Choroid plexus epithelial cell (primary cell): ENCODE measurements at regions not wholly inside any gene's neighbourhood (a gene's known extent, or its start where the extent isn't known, plus 50 kb on each side); places are given as distances from the start of the nearest gene placed in this dataset.
A peak's percentile ranks its signal among the peaks of the same experiment; 100 is the strongest.

Source experiments
- DNase-seq: peaks from one replicate; pipeline ENCODE4 v3.0.0-alpha.2; 2010; ENCODE audit warnings: low read depth
- H3K4me3 ChIP-seq: 2 replicates; pipeline ENCODE4 v1.5.1; 2011; ENCODE audit warnings: low read depth, mild to moderate bottlenecking, control low read depth, low read length, moderate library complexity
- TF ChIP-seq, protein P1 (sequence below): conservative IDR thresholded peaks from 2 replicates; pipeline ENCODE4 v1.5.1; 2011; ENCODE audit warnings: low read depth, mild to moderate bottlenecking, control low read depth, inconsistent platforms, low read length, moderate library complexity

DNA sequence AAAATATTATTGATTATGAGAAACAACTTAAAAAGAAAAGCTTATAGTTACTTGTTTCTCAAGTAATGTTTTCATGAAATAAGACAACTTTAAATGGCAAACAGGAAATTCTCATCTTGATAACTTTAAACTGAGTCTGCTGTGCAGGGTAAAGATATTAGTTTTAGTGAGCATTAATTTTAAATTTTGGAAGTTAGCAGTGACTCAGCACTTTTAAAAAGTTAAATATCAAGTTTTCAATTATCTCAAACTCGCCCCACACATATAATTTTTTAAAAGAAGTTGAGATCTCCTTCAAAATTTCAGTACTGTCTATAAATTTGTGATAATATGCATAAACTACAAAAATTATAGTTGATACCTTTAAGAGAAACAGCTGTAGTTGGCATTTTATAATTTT, 337.3 kb upstream of the NT5E start:
- TF ChIP-seq, protein P1, sequence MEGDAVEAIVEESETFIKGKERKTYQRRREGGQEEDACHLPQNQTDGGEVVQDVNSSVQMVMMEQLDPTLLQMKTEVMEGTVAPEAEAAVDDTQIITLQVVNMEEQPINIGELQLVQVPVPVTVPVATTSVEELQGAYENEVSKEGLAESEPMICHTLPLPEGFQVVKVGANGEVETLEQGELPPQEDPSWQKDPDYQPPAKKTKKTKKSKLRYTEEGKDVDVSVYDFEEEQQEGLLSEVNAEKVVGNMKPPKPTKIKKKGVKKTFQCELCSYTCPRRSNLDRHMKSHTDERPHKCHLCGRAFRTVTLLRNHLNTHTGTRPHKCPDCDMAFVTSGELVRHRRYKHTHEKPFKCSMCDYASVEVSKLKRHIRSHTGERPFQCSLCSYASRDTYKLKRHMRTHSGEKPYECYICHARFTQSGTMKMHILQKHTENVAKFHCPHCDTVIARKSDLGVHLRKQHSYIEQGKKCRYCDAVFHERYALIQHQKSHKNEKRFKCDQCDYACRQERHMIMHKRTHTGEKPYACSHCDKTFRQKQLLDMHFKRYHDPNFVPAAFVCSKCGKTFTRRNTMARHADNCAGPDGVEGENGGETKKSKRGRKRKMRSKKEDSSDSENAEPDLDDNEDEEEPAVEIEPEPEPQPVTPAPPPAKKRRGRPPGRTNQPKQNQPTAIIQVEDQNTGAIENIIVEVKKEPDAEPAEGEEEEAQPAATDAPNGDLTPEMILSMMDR: no peak
- no peak overlapping the region for H3K4me3 ChIP-seq
- DNase-seq: no peak

DNA sequence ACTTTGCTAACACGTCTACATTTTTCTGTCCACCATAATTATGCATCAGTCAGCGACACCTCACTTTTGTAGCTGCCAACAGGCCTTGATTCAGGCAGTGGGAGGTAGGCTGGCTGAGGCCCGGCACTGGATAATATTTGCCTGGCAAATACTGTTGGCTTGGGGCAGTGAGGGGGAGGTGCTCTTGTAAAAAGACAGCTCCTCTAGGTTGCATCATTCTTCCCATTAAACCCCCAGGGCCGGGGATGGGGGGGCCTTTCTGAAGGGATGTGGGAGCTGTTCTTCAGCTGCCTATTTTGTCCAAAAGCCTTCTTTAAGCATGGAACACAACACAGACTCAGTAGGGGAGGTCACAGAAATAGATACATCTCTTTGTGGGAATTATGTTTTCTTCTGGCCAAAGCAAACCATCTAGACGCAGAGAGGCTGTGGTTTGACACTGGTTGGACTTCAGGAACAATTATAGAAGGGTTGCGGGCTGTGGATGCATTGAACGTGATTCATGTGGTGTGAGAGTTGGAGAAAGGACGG, 338.3 kb upstream of the NT5E start:
- no peak overlapping the region for H3K4me3 ChIP-seq
- TF ChIP-seq, protein P1: no peak
- DNase-seq: peak; percentile 77

DNA sequence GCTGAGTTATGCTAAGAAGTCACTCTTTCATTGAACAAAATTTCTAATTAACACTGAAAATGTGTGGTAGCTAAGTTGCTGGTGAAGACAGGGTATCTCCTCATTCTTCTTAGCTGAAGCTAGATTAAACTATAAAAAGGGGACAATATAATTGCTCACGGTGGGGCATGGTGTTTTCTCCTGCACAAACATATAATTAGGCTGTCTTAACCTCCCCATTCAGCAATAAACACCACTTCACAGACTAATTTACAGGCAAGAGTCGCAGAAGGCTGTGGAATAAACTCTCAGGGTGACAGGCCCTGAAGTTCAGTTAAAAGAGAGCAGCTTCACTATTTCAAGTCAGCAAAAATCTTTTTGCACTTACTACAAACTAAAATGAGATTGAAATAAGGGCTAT, 338.9 kb upstream of the NT5E start:
- TF ChIP-seq, protein P1: no peak
- DNase-seq: no peak
- H3K4me3 ChIP-seq: no peak overlapping the region

DNA sequence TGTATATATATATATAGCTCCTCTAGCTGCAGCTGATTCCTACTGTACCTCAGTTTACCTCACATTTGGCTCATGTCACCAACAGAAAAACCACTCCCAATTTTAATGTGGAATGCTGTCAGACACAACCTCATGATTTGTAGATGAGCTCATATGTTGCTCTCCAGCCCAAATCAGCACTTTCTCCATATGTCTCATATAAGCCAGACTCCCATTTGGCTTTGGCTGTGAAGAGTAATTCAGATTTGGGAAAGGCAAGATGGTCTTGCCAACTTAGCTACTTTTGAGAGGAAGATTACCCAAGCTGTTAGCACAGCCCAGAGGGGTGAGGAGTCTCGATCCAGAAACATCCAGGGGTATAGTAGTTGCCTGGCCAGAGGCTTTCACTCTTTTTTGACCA, 342.2 kb upstream of the NT5E start:
- no peak for DNase-seq
- no peak overlapping the region for H3K4me3 ChIP-seq
- TF ChIP-seq, protein P1: no peak

DNA sequence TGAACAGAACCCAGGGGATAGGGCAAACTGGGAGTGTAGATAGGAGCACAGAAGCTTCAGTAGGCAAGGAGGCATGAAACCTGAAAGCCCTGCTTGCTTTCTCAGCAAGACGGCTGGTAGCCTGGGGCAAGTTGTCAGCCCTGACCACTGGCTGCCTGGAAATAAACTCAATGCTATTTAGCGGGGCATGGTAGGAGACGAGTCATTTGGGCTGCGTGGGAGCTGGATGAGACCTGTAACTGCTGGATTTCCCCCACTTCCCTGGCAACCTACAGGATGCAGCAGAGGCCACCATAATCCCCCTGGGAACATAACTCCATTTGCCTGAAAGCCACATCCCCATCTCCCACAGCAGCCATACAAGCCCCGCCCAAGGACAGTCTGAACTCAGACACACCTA, 332.6 kb upstream of the TBX18 start:
- TF ChIP-seq, protein P1: no peak
- no peak for DNase-seq
- no peak overlapping the region for H3K4me3 ChIP-seq

DNA sequence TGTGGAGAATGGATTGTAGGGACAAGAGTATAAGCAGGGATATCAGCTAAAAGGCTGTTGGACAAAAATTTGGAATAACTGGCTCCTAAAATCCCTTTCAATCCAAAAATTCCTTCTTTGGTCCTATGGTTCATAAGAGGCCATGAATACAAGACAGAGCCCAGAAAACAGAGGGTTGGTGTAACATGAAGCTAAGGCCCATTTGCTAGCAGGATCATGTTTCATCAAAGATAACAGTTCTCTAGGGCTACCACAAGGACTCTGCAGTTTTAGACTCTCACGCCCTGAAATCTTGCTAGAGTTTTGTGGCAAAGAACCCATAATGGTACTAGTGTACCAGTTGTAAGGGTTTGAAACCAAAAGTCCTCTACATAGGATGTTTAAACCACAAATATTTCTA, 327.8 kb upstream of the TBX18 start:
- H3K4me3 ChIP-seq: no peak overlapping the region
- TF ChIP-seq, protein P1: no peak
- DNase-seq: peak; percentile 39

DNA sequence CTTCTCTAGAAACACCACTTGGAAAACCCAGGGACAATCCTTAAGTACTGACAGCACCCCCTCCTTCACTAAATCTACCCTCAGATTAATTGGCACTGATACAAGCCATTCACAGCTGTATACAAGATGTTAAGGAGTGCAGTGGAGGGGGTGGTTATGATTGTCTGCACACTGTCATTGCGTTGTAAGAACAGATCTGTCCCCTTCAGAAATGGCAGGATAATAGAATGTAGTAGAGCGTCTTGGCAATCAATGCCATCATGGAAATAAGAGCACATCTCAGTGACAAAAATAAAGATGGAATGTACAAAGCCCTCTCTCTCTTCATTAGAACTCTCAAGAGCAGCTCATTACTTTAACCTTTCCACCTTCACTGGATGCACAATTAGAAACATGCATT, 324.9 kb upstream of the TBX18 start:
- H3K4me3 ChIP-seq: no peak overlapping the region
- TF ChIP-seq, protein P1: no peak
- no peak for DNase-seq
